Fibroblast of pulmonary artery (primary cell): ENCODE measurements at regions not wholly inside any gene's neighbourhood (a gene's known extent, or its start where the extent isn't known, plus 50 kb on each side); places are given as distances from the start of the nearest gene placed in this dataset.

Experiments
- DNase-seq: peaks from one replicate; pipeline ENCODE4 v3.0.0-alpha.2; 2010; ENCODE audit warnings: low read depth
- H3K4me3 ChIP-seq: replicated peaks from 2 replicates; pipeline ENCODE4 v1.5.1; 2011; ENCODE audit warnings: low read depth, mild to moderate bottlenecking, control low read depth, low read length, moderate library complexity
- CTCF ChIP-seq: IDR thresholded peaks from 2 replicates; pipeline ENCODE4 v1.5.1; 2011; ENCODE audit warnings: mild to moderate bottlenecking, control low read depth, low read length, inconsistent platforms; ENCODE audit errors: missing control alignments

- no peak for DNase-seq
- H3K4me3 ChIP-seq, result no peak overlapping the region
- TF ChIP-seq CTCF, result no peak
Observed at GRCh38 chr4:71188951-71189350, 149.9 kb upstream of the SLC4A4 start.

DNA sequence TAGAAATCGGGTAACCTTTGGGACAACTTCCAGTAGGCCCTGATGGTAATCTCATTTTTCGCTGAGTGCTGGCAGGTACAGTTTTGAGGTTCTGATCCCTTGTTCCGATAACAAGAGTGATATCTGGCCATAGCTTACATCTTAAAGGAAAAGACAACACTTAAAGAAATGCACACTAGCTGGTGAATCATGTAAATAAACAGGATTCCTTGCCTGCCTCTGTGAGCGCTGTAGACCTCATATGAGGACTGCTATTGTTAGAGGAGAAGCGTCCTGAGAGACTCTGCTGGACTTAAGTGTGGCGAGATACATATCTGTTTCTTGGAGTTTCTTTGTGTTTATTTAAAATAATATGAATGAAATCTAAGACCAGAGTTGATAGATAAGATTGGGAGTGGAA is 149.3 kb upstream of the SLC4A4 start:
- TF ChIP-seq CTCF, result no peak
- H3K4me3 ChIP-seq, result no peak overlapping the region
- no peak for DNase-seq

DNA sequence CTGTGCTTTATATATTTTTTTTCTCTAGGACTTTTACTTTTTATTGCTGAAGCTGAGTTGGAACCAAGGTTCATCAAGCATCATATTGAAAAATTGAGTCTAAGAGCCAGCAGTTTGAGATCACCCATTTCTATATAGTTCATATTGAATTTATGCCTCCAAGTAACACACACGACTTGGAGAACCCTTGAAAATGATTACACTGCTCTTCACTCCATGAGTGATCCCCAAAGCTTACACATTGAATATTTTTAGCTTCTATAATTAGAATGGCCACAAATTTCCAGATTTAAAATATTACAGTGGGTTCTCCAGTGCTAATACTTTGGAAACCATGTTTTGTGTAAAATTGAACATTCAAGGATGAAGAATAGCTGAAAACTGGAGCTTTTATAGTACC is 144.4 kb upstream of the SLC4A4 start:
- DNase-seq, result no peak
- no peak for TF ChIP-seq CTCF
- no peak overlapping the region for H3K4me3 ChIP-seq

GRCh38 chr4:71195924-71196323 is 142.9 kb upstream of the SLC4A4 start:
- no peak for TF ChIP-seq CTCF
- DNase-seq, result no peak
- H3K4me3 ChIP-seq, result no peak overlapping the region

GRCh38 chr4:71198958-71199357 is 139.9 kb upstream of the SLC4A4 start:
- no peak for TF ChIP-seq CTCF
- DNase-seq, result no peak

GRCh38 chr4:71201057-71201456 is 137.8 kb upstream of the SLC4A4 start:
- H3K4me3 ChIP-seq, result no peak overlapping the region
- DNase-seq, result no peak
- TF ChIP-seq CTCF, result no peak

More at GRCh38 chr4:71198958-71199357, 139.9 kb upstream of the SLC4A4 start:
- no peak overlapping the region for H3K4me3 ChIP-seq

DNA sequence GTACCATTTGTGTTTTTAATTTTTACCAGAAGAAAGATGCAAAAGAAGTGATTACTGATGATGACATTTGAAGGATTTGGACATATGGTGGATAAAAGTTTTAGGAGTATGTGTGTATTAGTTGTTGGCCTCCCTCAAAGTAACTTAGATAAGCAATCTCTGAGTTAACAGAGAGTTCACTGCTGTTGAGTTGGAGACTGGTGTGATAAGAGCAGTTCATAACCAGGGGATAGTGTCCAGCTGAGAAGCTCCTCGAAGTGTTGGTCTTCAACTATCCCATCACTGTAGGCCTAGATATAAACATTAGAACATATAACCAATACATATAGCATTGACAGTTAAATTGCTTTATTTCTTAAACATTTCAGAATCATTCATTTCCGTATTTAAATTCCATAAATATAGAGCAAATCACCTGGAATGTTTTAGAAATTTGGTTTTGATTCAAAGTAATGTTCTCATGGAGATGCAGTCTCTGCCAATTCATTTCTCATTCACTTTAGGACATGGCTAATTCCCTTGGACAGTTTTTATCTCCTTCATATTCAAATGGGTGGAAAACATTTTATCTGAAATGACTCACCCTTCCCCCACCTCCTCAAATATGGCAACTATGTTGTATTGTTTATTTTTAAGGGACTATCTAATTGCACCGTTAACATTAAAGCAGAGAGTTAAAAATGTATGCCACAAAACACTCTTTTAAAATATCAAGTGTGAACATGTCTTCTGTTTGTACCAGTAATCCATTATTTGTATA is 136.8 kb upstream of the SLC4A4 start:
- no peak overlapping the region for H3K4me3 ChIP-seq
- TF ChIP-seq CTCF, result no peak
- DNase-seq, result no peak
